GM10266 (cell line): ENCODE measurements at regions not wholly inside any gene's neighbourhood (a gene's known extent, or its start where the extent isn't known, plus 50 kb on each side); places are given as distances from the start of the nearest gene placed in this dataset.

Source experiments
- DNase-seq: peaks from one replicate; pipeline ENCODE4 v3.0.0; 2012; ENCODE audit errors: extremely low spot score
- CTCF ChIP-seq: IDR thresholded peaks from 2 replicates; pipeline ENCODE4 v1.5.1; 2012; ENCODE audit warnings: mild to moderate bottlenecking, low read depth; ENCODE audit not compliant: control insufficient read depth, insufficient read depth; ENCODE audit errors: missing control alignments

- TF ChIP-seq CTCF: no peak
- DNase-seq: no peak
Observed at GRCh38 chr21:32934829-32935228, 90.9 kb upstream of the OLIG2 start.

GRCh38 chr21:32940079-32941014 lies 85.4 kb upstream of the OLIG2 start:
- peak; percentile 43 for DNase-seq
- peak; percentile 74 for TF ChIP-seq CTCF

GRCh38 chr21:32941263-32941662 lies 84.5 kb upstream of the OLIG2 start:
- DNase-seq: no peak
- no peak for TF ChIP-seq CTCF

- DNase-seq: no peak
- TF ChIP-seq CTCF: no peak
Observed at GRCh38 chr21:32946654-32947053, 79.1 kb upstream of the OLIG2 start.

- no peak for DNase-seq
- no peak for TF ChIP-seq CTCF
Observed at GRCh38 chr21:32947736-32948135, 78.0 kb upstream of the OLIG2 start.

GRCh38 chr21:32949701-32950100 lies 76.0 kb upstream of the OLIG2 start:
- DNase-seq: no peak
- no peak for TF ChIP-seq CTCF

GRCh38 chr21:32951041-32951440 lies 74.7 kb upstream of the OLIG2 start:
- DNase-seq: no peak
- TF ChIP-seq CTCF: no peak
